ENCODE measurements at regions not wholly inside any gene's neighbourhood (a gene's known extent, or its start where the extent isn't known, plus 50 kb on each side); places are given as distances from the start of the nearest gene placed in this dataset.

GRCh38 chr9:22529426-22530199 is 83.0 kb downstream of the DMRTA1 start:
- H3K27me3 Mint-ChIP-seq: no peaks in the 10 kb centered on the region
- H3K27ac Mint-ChIP-seq: no peak overlapping the region
- H3K9me3 Mint-ChIP-seq: no peaks in the 10 kb centered on the region
- no peak for DNase-seq (ENCODE audit: extremely low spot score, unreplicated experiment)
- TF ChIP-seq, protein P1, sequence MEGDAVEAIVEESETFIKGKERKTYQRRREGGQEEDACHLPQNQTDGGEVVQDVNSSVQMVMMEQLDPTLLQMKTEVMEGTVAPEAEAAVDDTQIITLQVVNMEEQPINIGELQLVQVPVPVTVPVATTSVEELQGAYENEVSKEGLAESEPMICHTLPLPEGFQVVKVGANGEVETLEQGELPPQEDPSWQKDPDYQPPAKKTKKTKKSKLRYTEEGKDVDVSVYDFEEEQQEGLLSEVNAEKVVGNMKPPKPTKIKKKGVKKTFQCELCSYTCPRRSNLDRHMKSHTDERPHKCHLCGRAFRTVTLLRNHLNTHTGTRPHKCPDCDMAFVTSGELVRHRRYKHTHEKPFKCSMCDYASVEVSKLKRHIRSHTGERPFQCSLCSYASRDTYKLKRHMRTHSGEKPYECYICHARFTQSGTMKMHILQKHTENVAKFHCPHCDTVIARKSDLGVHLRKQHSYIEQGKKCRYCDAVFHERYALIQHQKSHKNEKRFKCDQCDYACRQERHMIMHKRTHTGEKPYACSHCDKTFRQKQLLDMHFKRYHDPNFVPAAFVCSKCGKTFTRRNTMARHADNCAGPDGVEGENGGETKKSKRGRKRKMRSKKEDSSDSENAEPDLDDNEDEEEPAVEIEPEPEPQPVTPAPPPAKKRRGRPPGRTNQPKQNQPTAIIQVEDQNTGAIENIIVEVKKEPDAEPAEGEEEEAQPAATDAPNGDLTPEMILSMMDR (conservative IDR thresholded peaks at IDR 0.05): no peak
- no peaks in the 10 kb centered on the region for H3K36me3 Mint-ChIP-seq
- H3K4me1 Mint-ChIP-seq (ENCODE audit: unreplicated experiment): no peaks in the 10 kb centered on the region
- H3K4me3 Mint-ChIP-seq: no peak overlapping the region

- Mint-ChIP-seq H3K4me3 (no peak overlapping the region), H3K27ac (no peak overlapping the region), H3K9me3 (no peaks in the 10 kb centered on the region), H3K36me3 (no peaks in the 10 kb centered on the region), H3K27me3 (no peaks in the 10 kb centered on the region), H3K4me1 (ENCODE audit: unreplicated experiment) (no peaks in the 10 kb centered on the region)
- DNase-seq (ENCODE audit: extremely low spot score, unreplicated experiment): no peak
- TF ChIP-seq, protein P1 (conservative IDR thresholded peaks at IDR 0.05): no peak
These were observed 89.2 kb downstream of the DMRTA1 start for GRCh38 chr9:22535780-22536179.

- Mint-ChIP-seq H3K4me3 (no peak overlapping the region), H3K36me3 (no peaks in the 10 kb centered on the region), H3K4me1 (ENCODE audit: unreplicated experiment) (no peaks in the 10 kb centered on the region), H3K9me3 (no peaks in the 10 kb centered on the region), H3K27ac (no peak overlapping the region), H3K27me3 (no peaks in the 10 kb centered on the region)
- TF ChIP-seq, protein P1 (conservative IDR thresholded peaks at IDR 0.05): no peak
- no peak for DNase-seq (ENCODE audit: extremely low spot score, unreplicated experiment)
These were observed 91.1 kb downstream of the DMRTA1 start for GRCh38 chr9:22537721-22538120.

GRCh38 chr9:22548625-22549024 is 102.0 kb downstream of the DMRTA1 start:
- no peaks in the 10 kb centered on the region for H3K36me3 Mint-ChIP-seq
- no peaks in the 10 kb centered on the region for H3K27me3 Mint-ChIP-seq
- no peaks in the 10 kb centered on the region for H3K9me3 Mint-ChIP-seq
- H3K4me3 Mint-ChIP-seq: no peak overlapping the region
- H3K4me1 Mint-ChIP-seq (ENCODE audit: unreplicated experiment): no peaks in the 10 kb centered on the region
- no peak overlapping the region for H3K27ac Mint-ChIP-seq
- no peak for DNase-seq (ENCODE audit: extremely low spot score, unreplicated experiment)
- TF ChIP-seq, protein P1 (conservative IDR thresholded peaks at IDR 0.05): no peak

DNA sequence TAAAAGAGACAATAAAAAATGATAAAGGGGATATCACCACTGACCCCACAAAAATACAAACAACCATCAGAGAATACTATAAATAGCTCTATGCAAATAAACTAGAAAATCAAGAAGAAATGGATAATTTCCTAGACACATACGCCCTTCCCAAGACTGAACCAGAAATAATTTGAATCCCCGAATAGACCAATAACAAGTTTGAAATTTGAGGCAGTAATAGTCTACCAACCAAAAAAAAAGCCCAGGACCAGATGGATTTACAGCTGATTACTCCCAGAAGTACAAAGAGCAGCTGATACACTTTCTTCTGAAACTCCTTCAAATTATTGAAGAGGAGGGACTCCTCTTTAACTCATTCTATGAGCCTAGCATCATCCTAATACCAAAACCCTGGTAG is 128.1 kb downstream of the DMRTA1 start:
- Mint-ChIP-seq H3K27me3 (no peaks in the 10 kb centered on the region), H3K9me3 (peaks cover 9% of the 10 kb centered on the region), H3K36me3 (no peaks in the 10 kb centered on the region), H3K4me3 (no peak overlapping the region), H3K27ac (no peak overlapping the region), H3K4me1 (ENCODE audit: unreplicated experiment) (no peaks in the 10 kb centered on the region)
- DNase-seq (ENCODE audit: extremely low spot score, unreplicated experiment): no peak
- TF ChIP-seq, protein P1 (conservative IDR thresholded peaks at IDR 0.05): no peak

All from type B pancreatic cell (in vitro differentiated cells).